ENCODE measurements at regions not wholly inside any gene's neighbourhood (a gene's known extent, or its start where the extent isn't known, plus 50 kb on each side); places are given as distances from the start of the nearest gene placed in this dataset.

GRCh38 chr12:88958153-88958552 lies 377.9 kb upstream of the KITLG start:
- no peak for DNase-seq
- CTCF ChIA-PET, result no interaction called here
- peaks cover 0 to 20% (median 10%) of the 10 kb centered on the region in 4 experiments for H3K4me1 ChIP-seq (ENCODE audit: control extremely low read depth in 1 of 4, control insufficient read depth in 4 of 4, insufficient read depth in 4 of 4, low read length in 3 of 4)
- H3K36me3 ChIP-seq (ENCODE audit: control insufficient read depth in 4 of 4, insufficient read depth in 4 of 4, low read length in 3 of 4), result no peaks in the 10 kb centered on the region
- H3K4me3 ChIP-seq (ENCODE audit: control insufficient read depth in 1 of 7, extremely low read depth in 1 of 7, insufficient read depth in 4 of 7, low read depth in 2 of 7, low read length in 6 of 7), result no peak overlapping the region
- H3K27me3 ChIP-seq (replicated peaks in 2 of 5; ENCODE audit: control insufficient read depth in 4 of 5, insufficient read depth in 5 of 5, low read length in 4 of 5), result no peaks in the 10 kb centered on the region
- peaks cover 0 to 2% (median 0%) of the 10 kb centered on the region in 5 experiments for H3K9me3 ChIP-seq (ENCODE audit: control extremely low read depth in 1 of 5, control insufficient read depth in 4 of 5, insufficient read depth in 2 of 5, low read depth in 1 of 5, low read length in 4 of 5)
- no peak overlapping the region for H3K27ac ChIP-seq (ENCODE audit: insufficient read depth in 1 of 2, low read depth in 1 of 2, low read length in 2 of 2, poor library complexity in 1 of 2, severe bottlenecking in 2 of 2)
- POLR2A ChIA-PET, result no interaction called here

- WGBS (ENCODE audit: insufficient coverage), result 100% methylated on average over 3 of the region's 3 CpGs
- CTCF ChIA-PET, result no interaction called here
- no peak overlapping the region for H3K27ac ChIP-seq (ENCODE audit: insufficient read depth in 1 of 2, low read depth in 1 of 2, low read length in 2 of 2, poor library complexity in 1 of 2, severe bottlenecking in 2 of 2)
- H3K4me1 ChIP-seq (ENCODE audit: control extremely low read depth in 1 of 4, control insufficient read depth in 4 of 4, insufficient read depth in 4 of 4, low read length in 3 of 4), result peaks cover 0 to 20% (median 10%) of the 10 kb centered on the region in 4 experiments
- POLR2A ChIA-PET, result no interaction called here
- H3K27me3 ChIP-seq (replicated peaks in 2 of 5; ENCODE audit: control insufficient read depth in 4 of 5, insufficient read depth in 5 of 5, low read length in 4 of 5), result no peaks in the 10 kb centered on the region
- no peak for DNase-seq
- no peaks in the 10 kb centered on the region for H3K36me3 ChIP-seq (ENCODE audit: control insufficient read depth in 4 of 4, insufficient read depth in 4 of 4, low read length in 3 of 4)
- peaks cover 0 to 2% (median 0%) of the 10 kb centered on the region in 5 experiments for H3K9me3 ChIP-seq (ENCODE audit: control extremely low read depth in 1 of 5, control insufficient read depth in 4 of 5, insufficient read depth in 2 of 5, low read depth in 1 of 5, low read length in 4 of 5)
- H3K4me3 ChIP-seq (ENCODE audit: control insufficient read depth in 1 of 7, extremely low read depth in 1 of 7, insufficient read depth in 4 of 7, low read depth in 2 of 7, low read length in 6 of 7), result no peak overlapping the region
Measured at GRCh38 chr12:88957358-88957757, 377.1 kb upstream of the KITLG start.

GRCh38 chr12:88955531-88955930 lies 375.3 kb upstream of the KITLG start:
- CTCF ChIA-PET, result no interaction called here
- POLR2A ChIA-PET, result no interaction called here

DNA sequence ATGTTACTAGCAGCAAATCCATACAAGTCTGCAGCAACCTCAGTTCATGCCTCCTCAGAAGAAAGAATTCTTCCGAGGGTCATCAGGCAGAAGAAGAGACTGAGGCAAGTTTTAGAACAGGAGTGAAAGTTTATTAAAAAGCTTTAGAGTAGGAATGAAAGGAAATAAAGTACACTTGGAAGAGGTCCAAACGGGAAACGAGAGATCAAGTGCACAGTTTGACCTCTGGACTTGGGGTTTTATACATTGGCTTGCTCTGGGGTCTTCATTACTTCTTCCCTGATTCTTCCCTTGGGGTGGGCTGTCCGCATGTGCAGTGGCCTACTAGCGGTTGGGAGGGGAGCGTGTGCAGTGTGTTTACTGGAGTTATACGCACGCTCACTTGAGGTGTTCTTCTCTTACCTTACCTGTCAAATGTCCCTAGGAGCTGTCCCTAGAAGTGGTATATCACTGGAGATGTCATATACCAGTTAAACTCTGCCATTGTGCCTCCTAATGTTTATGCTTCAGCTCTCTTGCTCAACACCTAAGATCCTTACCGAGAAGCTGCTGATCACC lies 372.8 kb upstream of the KITLG start:
- ChIA-PET POLR2A (no interaction called here), CTCF (no interaction called here)
- 93% methylated on average over 5 of the region's 9 CpGs for WGBS (ENCODE audit: insufficient coverage)
- Histone ChIP-seq H3K27me3 (replicated peaks in 2 of 5; ENCODE audit: control insufficient read depth in 4 of 5, insufficient read depth in 5 of 5, low read length in 4 of 5) (no peaks in the 10 kb centered on the region), H3K36me3 (ENCODE audit: control insufficient read depth in 4 of 4, insufficient read depth in 4 of 4, low read length in 3 of 4) (no peaks in the 10 kb centered on the region), H3K9me3 (ENCODE audit: control extremely low read depth in 1 of 5, control insufficient read depth in 4 of 5, insufficient read depth in 2 of 5, low read depth in 1 of 5, low read length in 4 of 5) (peaks cover 0 to 2% (median 0%) of the 10 kb centered on the region in 5 experiments), H3K27ac (ENCODE audit: insufficient read depth in 1 of 2, low read depth in 1 of 2, low read length in 2 of 2, poor library complexity in 1 of 2, severe bottlenecking in 2 of 2) (no peak overlapping the region), H3K4me1 (ENCODE audit: control extremely low read depth in 1 of 4, control insufficient read depth in 4 of 4, insufficient read depth in 4 of 4, low read length in 3 of 4) (no peaks in the 10 kb centered on the region), H3K4me3 (ENCODE audit: control insufficient read depth in 1 of 7, extremely low read depth in 1 of 7, insufficient read depth in 4 of 7, low read depth in 2 of 7, low read length in 6 of 7) (no peak overlapping the region)
- no peak for DNase-seq

More at GRCh38 chr12:88955531-88955930, 375.3 kb upstream of the KITLG start:
- Histone ChIP-seq H3K4me1 (ENCODE audit: control extremely low read depth in 1 of 4, control insufficient read depth in 4 of 4, insufficient read depth in 4 of 4, low read length in 3 of 4) (peaks cover 0 to 8% (median 4%) of the 10 kb centered on the region in 4 experiments), H3K9me3 (ENCODE audit: control extremely low read depth in 1 of 5, control insufficient read depth in 4 of 5, insufficient read depth in 2 of 5, low read depth in 1 of 5, low read length in 4 of 5) (peaks cover 0 to 2% (median 0%) of the 10 kb centered on the region in 5 experiments), H3K4me3 (ENCODE audit: control insufficient read depth in 1 of 7, extremely low read depth in 1 of 7, insufficient read depth in 4 of 7, low read depth in 2 of 7, low read length in 6 of 7) (no peak overlapping the region), H3K36me3 (ENCODE audit: control insufficient read depth in 4 of 4, insufficient read depth in 4 of 4, low read length in 3 of 4) (no peaks in the 10 kb centered on the region), H3K27me3 (replicated peaks in 2 of 5; ENCODE audit: control insufficient read depth in 4 of 5, insufficient read depth in 5 of 5, low read length in 4 of 5) (no peaks in the 10 kb centered on the region), H3K27ac (ENCODE audit: insufficient read depth in 1 of 2, low read depth in 1 of 2, low read length in 2 of 2, poor library complexity in 1 of 2, severe bottlenecking in 2 of 2) (no peak overlapping the region)
- DNase-seq, result no peak
- WGBS (ENCODE audit: insufficient coverage), result 100% methylated on average over 2 of the region's 5 CpGs

DNA sequence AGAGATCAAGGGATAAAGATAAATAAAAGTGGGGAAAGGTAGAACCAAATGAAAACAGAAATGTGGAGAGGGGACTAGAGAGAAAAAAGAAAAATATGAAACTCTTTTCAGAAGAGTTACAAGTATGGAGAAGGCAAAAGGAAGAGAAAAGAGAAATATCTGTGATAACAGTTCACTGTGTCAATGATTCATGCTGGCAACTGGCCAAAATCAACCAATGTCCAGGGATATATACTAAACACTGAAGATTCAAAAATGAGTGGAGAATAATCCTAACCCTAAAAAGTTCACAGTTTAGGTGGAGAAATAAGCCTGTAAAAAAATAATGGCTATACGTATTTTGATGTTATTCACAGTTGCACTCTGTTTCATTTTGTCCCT lies 372.3 kb upstream of the KITLG start:
- no peak overlapping the region for H3K4me3 ChIP-seq (ENCODE audit: control insufficient read depth in 1 of 7, extremely low read depth in 1 of 7, insufficient read depth in 4 of 7, low read depth in 2 of 7, low read length in 6 of 7)
- H3K9me3 ChIP-seq (ENCODE audit: control extremely low read depth in 1 of 5, control insufficient read depth in 4 of 5, insufficient read depth in 2 of 5, low read depth in 1 of 5, low read length in 4 of 5), result peaks cover 0 to 2% (median 0%) of the 10 kb centered on the region in 5 experiments
- ChIA-PET CTCF (no interaction called here), POLR2A (no interaction called here)
- 100% methylated on average over 1 of the region's 1 CpG for WGBS (ENCODE audit: insufficient coverage)
- H3K27ac ChIP-seq (ENCODE audit: insufficient read depth in 1 of 2, low read depth in 1 of 2, low read length in 2 of 2, poor library complexity in 1 of 2, severe bottlenecking in 2 of 2), result no peak overlapping the region
- H3K4me1 ChIP-seq (ENCODE audit: control extremely low read depth in 1 of 4, control insufficient read depth in 4 of 4, insufficient read depth in 4 of 4, low read length in 3 of 4), result no peaks in the 10 kb centered on the region
- DNase-seq, result no peak
- no peaks in the 10 kb centered on the region for H3K36me3 ChIP-seq (ENCODE audit: control insufficient read depth in 4 of 4, insufficient read depth in 4 of 4, low read length in 3 of 4)
- H3K27me3 ChIP-seq (replicated peaks in 2 of 5; ENCODE audit: control insufficient read depth in 4 of 5, insufficient read depth in 5 of 5, low read length in 4 of 5), result no peaks in the 10 kb centered on the region

GRCh38 chr12:88951860-88952561 lies 371.7 kb upstream of the KITLG start:
- WGBS (ENCODE audit: insufficient coverage), result 100% methylated on average over 1 of the region's 2 CpGs
- no peak for DNase-seq
- Histone ChIP-seq H3K27ac (ENCODE audit: insufficient read depth in 1 of 2, low read depth in 1 of 2, low read length in 2 of 2, poor library complexity in 1 of 2, severe bottlenecking in 2 of 2) (no peak overlapping the region), H3K4me3 (ENCODE audit: control insufficient read depth in 1 of 7, extremely low read depth in 1 of 7, insufficient read depth in 4 of 7, low read depth in 2 of 7, low read length in 6 of 7) (no peak overlapping the region), H3K9me3 (ENCODE audit: control extremely low read depth in 1 of 5, control insufficient read depth in 4 of 5, insufficient read depth in 2 of 5, low read depth in 1 of 5, low read length in 4 of 5) (no peaks in the 10 kb centered on the region), H3K4me1 (ENCODE audit: control extremely low read depth in 1 of 4, control insufficient read depth in 4 of 4, insufficient read depth in 4 of 4, low read length in 3 of 4) (peaks cover 0 to 3% (median under 1%) of the 10 kb centered on the region in 4 experiments), H3K27me3 (replicated peaks in 2 of 5; ENCODE audit: control insufficient read depth in 4 of 5, insufficient read depth in 5 of 5, low read length in 4 of 5) (no peaks in the 10 kb centered on the region), H3K36me3 (ENCODE audit: control insufficient read depth in 4 of 4, insufficient read depth in 4 of 4, low read length in 3 of 4) (no peaks in the 10 kb centered on the region)
- ChIA-PET POLR2A (no interaction called here), CTCF (interaction anchor here (1.3 to 1.9 kb wide), 2 partner anchors 9 to 42 kb away, joined by 4 to 5 read pairs; no protein-coding TSS in a partner anchor)

- ChIA-PET POLR2A (no interaction called here), CTCF (interaction anchor here (1.3 to 1.9 kb wide), 2 partner anchors 8 to 42 kb away, joined by 4 to 5 read pairs; no protein-coding TSS in a partner anchor)
- Histone ChIP-seq H3K9me3 (ENCODE audit: control extremely low read depth in 1 of 5, control insufficient read depth in 4 of 5, insufficient read depth in 2 of 5, low read depth in 1 of 5, low read length in 4 of 5) (no peaks in the 10 kb centered on the region), H3K27me3 (replicated peaks in 2 of 5; ENCODE audit: control insufficient read depth in 4 of 5, insufficient read depth in 5 of 5, low read length in 4 of 5) (no peaks in the 10 kb centered on the region), H3K4me3 (ENCODE audit: control insufficient read depth in 1 of 7, extremely low read depth in 1 of 7, insufficient read depth in 4 of 7, low read depth in 2 of 7, low read length in 6 of 7) (no peak overlapping the region), H3K4me1 (ENCODE audit: control extremely low read depth in 1 of 4, control insufficient read depth in 4 of 4, insufficient read depth in 4 of 4, low read length in 3 of 4) (peaks cover 0 to 11% (median 8%) of the 10 kb centered on the region in 4 experiments), H3K36me3 (ENCODE audit: control insufficient read depth in 4 of 4, insufficient read depth in 4 of 4, low read length in 3 of 4) (no peaks in the 10 kb centered on the region), H3K27ac (ENCODE audit: insufficient read depth in 1 of 2, low read depth in 1 of 2, low read length in 2 of 2, poor library complexity in 1 of 2, severe bottlenecking in 2 of 2) (no peak overlapping the region)
- no CpG with 5 or more reads among the region's 2 CpGs for WGBS (ENCODE audit: insufficient coverage)
- no peak for DNase-seq
Measured at GRCh38 chr12:88951177-88951576, 370.9 kb upstream of the KITLG start.
